SH-SY5Y (cell line): ENCODE measurements at regions not wholly inside any gene's neighbourhood (a gene's known extent, or its start where the extent isn't known, plus 50 kb on each side); places are given as distances from the start of the nearest gene placed in this dataset.

Experiments
- GATA2 ChIP-seq: IDR thresholded peaks from 2 replicates; pipeline ENCODE4 v1.6.1; 2011; ENCODE audit warnings: mild to moderate bottlenecking, low read depth, low read length
- GATA3 ChIP-seq: IDR thresholded peaks from 2 replicates; pipeline ENCODE4 v1.6.1; 2011; ENCODE audit warnings: low read depth, mild to moderate bottlenecking, low read length, moderate library complexity

DNA sequence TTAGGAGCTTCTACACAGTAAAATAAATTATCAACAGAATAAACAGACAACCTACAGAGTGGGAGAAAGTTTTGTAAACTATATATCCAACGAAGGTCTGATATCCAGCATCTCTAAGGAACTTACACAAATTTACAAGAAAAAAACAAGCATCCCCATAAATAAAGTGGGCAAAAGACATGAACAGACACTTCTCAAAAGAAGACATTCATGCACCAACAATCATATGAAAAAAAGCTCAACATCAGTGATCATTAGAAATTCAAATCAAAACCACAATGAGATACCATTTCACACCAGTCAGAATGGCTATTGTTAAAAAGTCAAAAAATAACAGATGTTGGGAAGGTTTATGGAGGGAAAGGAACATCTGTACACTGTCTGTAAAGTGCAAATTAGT, 526.4 kb upstream of the CAMK1G start:
- no peak for TF ChIP-seq GATA2
- no peak for TF ChIP-seq GATA3
